Upper lobe of left lung (tissue), 4 donors: ENCODE measurements at regions not wholly inside any gene's neighbourhood (a gene's known extent, or its start where the extent isn't known, plus 50 kb on each side); places are given as distances from the start of the nearest gene placed in this dataset.

Experiments
- CTCF ChIP-seq, 6 experiments: fragments of 450-650 bp in 4 of 6; fragments of 200-600 bp in 2 of 6; sonication (generic) in 2 of 6; IDR thresholded peaks; one replicate each; pipeline ENCODE4 v1.5.1; 2016 to 2019; ENCODE audit warnings: antibody characterized with exemption in 6 of 6
- EP300 ChIP-seq, 4 donors: sonication (generic); formaldehyde crosslinking; IDR thresholded peaks; one replicate each; pipeline ENCODE4 v1.5.1; 2017; ENCODE audit warnings: antibody characterized with exemption in 4 of 4, control low read depth in 2 of 4
- POLR2A ChIP-seq, 4 donors: fragments of 450-650 bp; IDR thresholded peaks; one replicate each; pipeline ENCODE4 v1.5.1; 2016 to 2017; ENCODE audit warnings: antibody characterized with exemption in 4 of 4, mild to moderate bottlenecking in 2 of 4

DNA sequence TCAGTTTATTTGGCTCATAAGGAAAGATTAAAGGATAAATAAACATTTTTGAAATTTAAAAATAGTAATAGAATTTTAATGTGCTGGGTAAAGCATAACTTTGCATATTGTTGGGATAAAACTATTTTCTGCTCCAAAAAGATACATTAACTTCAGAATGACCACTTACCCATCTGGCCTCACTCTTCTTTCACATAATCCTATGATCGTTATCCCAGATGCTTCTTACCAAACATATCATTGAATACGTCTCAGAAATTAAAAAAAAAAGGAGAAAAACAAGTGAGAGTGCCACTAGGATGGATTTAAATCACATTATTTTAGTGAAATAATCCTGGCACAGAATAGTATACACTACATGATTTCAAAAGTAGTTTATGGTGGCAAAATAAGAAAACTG, 677.5 kb upstream of the ZWINT start:
- no peak for TF ChIP-seq CTCF (IDR thresholded peaks at IDR 0.05)
- no peak for TF ChIP-seq EP300 (IDR thresholded peaks at IDR 0.05)
- no peak for TF ChIP-seq POLR2A (IDR thresholded peaks at IDR 0.05)
